GM12873 (cell line): ENCODE measurements at regions not wholly inside any gene's neighbourhood (a gene's known extent, or its start where the extent isn't known, plus 50 kb on each side); places are given as distances from the start of the nearest gene placed in this dataset.

Experiments
- CTCF ChIP-seq: IDR thresholded peaks from 2 replicates; pipeline ENCODE4 v1.5.1; 2012; ENCODE audit warnings: low read depth, mild to moderate bottlenecking, moderate library complexity, low read length, control low read depth; ENCODE audit not compliant: insufficient read depth; ENCODE audit errors: missing control alignments

- TF ChIP-seq CTCF = no peak
Observed at GRCh38 chr10:78900715-78901430, 167.9 kb upstream of the ZMIZ1 start.

GRCh38 chr10:78901694-78902093, 167.1 kb upstream of the ZMIZ1 start:
- TF ChIP-seq CTCF = no peak

- no peak for TF ChIP-seq CTCF
Observed at GRCh38 chr10:78902815-78903214, 166.0 kb upstream of the ZMIZ1 start.

- no peak for TF ChIP-seq CTCF
Observed at GRCh38 chr10:78903341-78903940, 165.3 kb upstream of the ZMIZ1 start.

GRCh38 chr10:78904196-78904595, 164.6 kb upstream of the ZMIZ1 start:
- TF ChIP-seq CTCF = no peak

- no peak for TF ChIP-seq CTCF
Observed at GRCh38 chr10:78905015-78905956, 163.5 kb upstream of the ZMIZ1 start.

GRCh38 chr10:78905957-78906308, 162.8 kb upstream of the ZMIZ1 start:
- TF ChIP-seq CTCF = no peak
